ENCODE measurements at regions not wholly inside any gene's neighbourhood (a gene's known extent, or its start where the extent isn't known, plus 50 kb on each side); places are given as distances from the start of the nearest gene placed in this dataset.
A peak's percentile ranks its signal among the peaks of the same experiment; 100 is the strongest.

GRCh38 chr14:35963209-35963608 is 137.1 kb downstream of the BRMS1L start:
- H4K20me1 ChIP-seq (ENCODE audit: insufficient read depth) = no peaks in the 10 kb centered on the region
- no peak overlapping the region for H3K4me2 ChIP-seq
- H3K79me2 ChIP-seq (ENCODE audit: insufficient read depth) = no peaks in the 10 kb centered on the region
- H3K9ac ChIP-seq = no peak overlapping the region
- DNase-seq = peak; percentile 3
- no peak overlapping the region for H2AFZ ChIP-seq (ENCODE audit: low read depth)
- no peaks in the 10 kb centered on the region for H3K4me1 ChIP-seq (ENCODE audit: control insufficient read depth in 1 of 2, insufficient read depth in 2 of 2, low read depth in 1 of 2, low read length in 1 of 2)
- H3K4me3 ChIP-seq (ENCODE audit: low read depth in 2 of 2, low read length in 1 of 2) = no peak overlapping the region
- no peaks in the 10 kb centered on the region for H3K9me3 ChIP-seq
- no peaks in the 10 kb centered on the region for H3K9me2 ChIP-seq
- ChIA-PET CTCF (interaction anchor here (0.9 kb wide), 1 partner anchor 23 kb away, joined by 4 read pairs; no protein-coding TSS in a partner anchor), POLR2A (no interaction called here)
- 0 out of 2 replicates have a peak, but pooled peaks cover 8% of the 10 kb centered on the region for H3K27me3 ChIP-seq (ENCODE audit: insufficient read depth)
- H3K36me3 ChIP-seq (replicated peaks in 1 of 2; ENCODE audit: control insufficient read depth in 1 of 2, insufficient read depth in 2 of 2, low read length in 1 of 2) = no peaks in the 10 kb centered on the region
- no peaks in the 10 kb centered on the region for H3F3A ChIP-seq (replicated peaks; ENCODE audit: insufficient read depth)
- TF ChIP-seq SIN3A (IDR thresholded peaks at IDR 0.05; ENCODE audit: borderline replicate concordance, low read depth, low read length) = no peak
- TF ChIP-seq CTCF (IDR thresholded peaks at IDR 0.05) = peak; percentile 37; the same call in 1 of the 2 replicates
- no peak overlapping the region for H3K27ac ChIP-seq (ENCODE audit: low read depth in 2 of 2, low read length in 1 of 2)

GRCh38 chr14:35961697-35962274 is 135.6 kb downstream of the BRMS1L start:
- H3K9ac ChIP-seq = no peak overlapping the region
- no peak overlapping the region for H3K27ac ChIP-seq (ENCODE audit: low read depth in 2 of 2, low read length in 1 of 2)
- POLR2A ChIA-PET = no interaction called here
- WGBS (ENCODE audit: low lambda C conversion rate) = 36% methylated on average over 3 of the region's 3 CpGs
- H3K4me2 ChIP-seq = no peak overlapping the region
- H3K9me2 ChIP-seq = no peaks in the 10 kb centered on the region
- H2AFZ ChIP-seq (ENCODE audit: low read depth) = no peak overlapping the region
- H3K9me3 ChIP-seq = no peaks in the 10 kb centered on the region
- H3K36me3 ChIP-seq (replicated peaks in 1 of 2; ENCODE audit: control insufficient read depth in 1 of 2, insufficient read depth in 2 of 2, low read length in 1 of 2) = no peaks in the 10 kb centered on the region
- no peak overlapping the region for H3K4me3 ChIP-seq (ENCODE audit: low read depth in 2 of 2, low read length in 1 of 2)
- H4K20me1 ChIP-seq (ENCODE audit: insufficient read depth) = no peaks in the 10 kb centered on the region
- DNase-seq = no peak
- CTCF ChIA-PET = no interaction called here
- no peak for TF ChIP-seq ZBTB33 (IDR thresholded peaks at IDR 0.05; ENCODE audit: borderline replicate concordance, low read depth)
- TF ChIP-seq ELF1 (IDR thresholded peaks at IDR 0.05) = no peak
- no peak for TF ChIP-seq EP300 (IDR thresholded peaks at IDR 0.05; ENCODE audit: borderline replicate concordance in 1 of 2, low read depth in 1 of 2, low read length in 1 of 2)
- TF ChIP-seq RCOR1 (IDR thresholded peaks at IDR 0.05; ENCODE audit: low read length) = no peak
- TF ChIP-seq CTCF (IDR thresholded peaks at IDR 0.05) = no peak
- no peak for TF ChIP-seq USF1 (IDR thresholded peaks at IDR 0.05; ENCODE audit: borderline replicate concordance, low read depth)
- no peak for TF ChIP-seq IRF3 (IDR thresholded peaks at IDR 0.05; ENCODE audit: low read depth, low read length)
- no peaks in the 10 kb centered on the region for H3K4me1 ChIP-seq (ENCODE audit: control insufficient read depth in 1 of 2, insufficient read depth in 2 of 2, low read depth in 1 of 2, low read length in 1 of 2)
- no peaks in the 10 kb centered on the region for H3K79me2 ChIP-seq (ENCODE audit: insufficient read depth)
- H3F3A ChIP-seq (replicated peaks; ENCODE audit: insufficient read depth) = no peaks in the 10 kb centered on the region
- peaks cover 9% of the 10 kb centered on the region; the same call in 1 of the 2 replicates for H3K27me3 ChIP-seq (ENCODE audit: insufficient read depth)
